Activated naive CD4-positive, alpha-beta T cell treated with anti-CD3 and anti-CD28 coated beads, Interleukin-2, amount 50 U/mL, for 24 hours (primary cell): ENCODE measurements at regions not wholly inside any gene's neighbourhood (a gene's known extent, or its start where the extent isn't known, plus 50 kb on each side); places are given as distances from the start of the nearest gene placed in this dataset.
"Not testable (repeated sequence)": the region's sequence is repeated elsewhere in the genome, so short reads cannot be mapped to it uniquely, and the experiment has no call there.

Source experiments
- H3K27ac Mint-ChIP-seq: one replicate; pipeline ENCODE4 v1.8.0; 2021; ENCODE audit warnings: mild to moderate bottlenecking, mixed read lengths
- H3K27me3 Mint-ChIP-seq: one replicate; pipeline ENCODE4 v1.8.0; 2021; ENCODE audit warnings: mixed read lengths
- H3K36me3 Mint-ChIP-seq: one replicate; pipeline ENCODE4 v1.8.0; 2021; ENCODE audit warnings: mixed read lengths
- H3K4me1 Mint-ChIP-seq: one replicate; pipeline ENCODE4 v1.8.0; 2021; ENCODE audit warnings: mixed read lengths
- H3K4me3 Mint-ChIP-seq: one replicate; pipeline ENCODE4 v1.8.0; 2021; ENCODE audit warnings: mild to moderate bottlenecking, mixed read lengths
- H3K9me3 Mint-ChIP-seq: one replicate; pipeline ENCODE4 v1.8.0; 2021; ENCODE audit warnings: mixed read lengths

DNA sequence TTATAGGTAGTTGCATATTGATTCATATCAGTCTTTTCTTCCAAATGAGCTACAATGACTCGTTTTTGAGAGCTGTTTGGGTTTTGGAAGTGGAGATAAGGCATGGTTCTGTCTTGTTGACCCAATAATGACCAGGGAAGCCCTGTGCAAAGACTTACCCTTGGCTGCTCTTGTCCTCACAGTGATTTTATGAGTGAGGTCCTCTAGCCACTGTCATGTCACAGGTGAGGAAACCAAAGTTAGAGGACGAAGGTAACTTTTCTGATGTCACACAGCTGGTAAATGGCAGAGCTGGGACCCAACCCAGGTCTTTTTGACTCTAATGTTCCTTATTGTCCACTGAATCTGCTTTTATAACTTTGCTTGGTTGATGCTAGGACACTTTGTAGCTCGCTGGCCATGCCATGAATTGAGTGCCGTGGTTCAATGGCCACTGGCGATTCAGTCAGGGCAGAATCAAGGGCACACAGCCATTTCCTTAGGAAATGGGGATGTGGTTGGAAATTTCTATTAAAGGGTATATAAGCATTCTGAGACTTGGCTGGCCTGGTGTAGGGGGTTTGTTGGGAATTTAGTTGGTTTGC is 249.1 kb downstream of the GOLGA6L6 start:
- not testable (repeated sequence) for H3K9me3 Mint-ChIP-seq, H3K4me3 Mint-ChIP-seq, H3K27ac Mint-ChIP-seq, H3K36me3 Mint-ChIP-seq, H3K27me3 Mint-ChIP-seq, H3K4me1 Mint-ChIP-seq

DNA sequence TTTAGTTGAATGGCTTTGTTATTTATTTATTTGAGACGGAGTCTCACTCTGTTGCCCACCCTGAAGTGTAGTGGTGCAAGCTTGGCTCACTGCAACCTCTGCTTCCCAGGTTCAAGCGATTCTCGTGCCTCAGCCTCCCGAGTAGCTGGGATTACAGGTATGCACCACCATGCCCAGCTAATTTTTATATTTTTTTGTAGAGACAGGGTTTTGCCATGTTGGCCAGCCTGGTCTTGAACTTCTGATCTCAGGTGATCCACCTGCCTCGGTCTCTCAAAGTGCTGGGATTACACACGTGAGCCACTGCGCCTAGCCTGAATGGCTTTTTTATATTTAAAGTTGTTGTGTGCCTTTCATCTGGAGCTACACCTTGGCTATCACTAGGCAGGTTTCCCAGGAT is 250.0 kb downstream of the GOLGA6L6 start:
- not testable (repeated sequence) for H3K4me1 Mint-ChIP-seq, H3K27ac Mint-ChIP-seq, H3K4me3 Mint-ChIP-seq, H3K36me3 Mint-ChIP-seq, H3K27me3 Mint-ChIP-seq, H3K9me3 Mint-ChIP-seq

DNA sequence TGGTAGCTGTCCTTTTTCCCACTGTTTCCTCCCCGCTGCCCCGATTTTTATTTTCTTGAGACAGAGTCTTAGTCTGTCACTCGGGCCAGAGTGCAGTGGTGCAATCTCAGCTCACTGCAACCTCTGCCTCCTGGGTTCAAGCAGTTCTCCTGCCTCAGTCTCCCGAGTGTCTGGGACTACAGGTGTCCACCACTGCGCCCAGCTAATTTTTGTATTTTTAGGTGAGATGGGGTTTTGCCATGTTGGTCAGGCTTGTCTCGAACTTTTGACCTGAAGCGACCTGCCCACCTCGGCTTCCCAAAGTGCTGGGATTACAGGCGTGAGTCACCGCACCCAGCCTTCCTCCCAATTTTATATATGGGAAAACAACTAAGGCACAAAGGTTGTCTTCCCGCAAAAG is 251.0 kb downstream of the GOLGA6L6 start:
- not testable (repeated sequence) for H3K36me3 Mint-ChIP-seq, H3K27me3 Mint-ChIP-seq, H3K4me3 Mint-ChIP-seq, H3K4me1 Mint-ChIP-seq, H3K27ac Mint-ChIP-seq, H3K9me3 Mint-ChIP-seq

DNA sequence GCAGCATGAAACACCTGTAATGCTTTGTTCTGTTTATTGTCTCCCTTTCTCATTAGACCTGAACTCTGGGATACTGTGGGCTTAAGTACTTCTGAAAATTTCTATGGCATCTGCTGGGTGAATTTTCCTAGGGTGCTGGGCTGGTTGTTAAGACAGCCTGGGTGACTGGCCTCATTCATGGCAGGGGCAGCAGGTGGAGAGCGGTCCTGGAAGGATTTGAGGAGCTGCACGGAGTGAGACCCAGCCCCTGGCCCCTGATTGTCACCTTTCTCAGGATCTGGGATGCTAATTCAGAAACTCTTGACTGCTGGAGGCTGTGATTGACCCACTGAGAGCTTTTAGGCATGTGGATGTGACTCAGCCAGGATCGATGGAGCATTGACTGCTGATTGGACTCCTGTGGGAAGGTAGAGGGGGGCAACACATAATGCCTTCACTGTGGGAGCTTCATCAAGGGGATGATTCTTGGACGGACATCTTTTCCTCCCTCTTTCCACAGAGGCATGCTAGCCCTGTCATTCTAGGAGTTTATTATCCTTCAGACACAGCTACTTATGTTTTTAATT is 252.0 kb downstream of the GOLGA6L6 start:
- H3K36me3 Mint-ChIP-seq, H3K9me3 Mint-ChIP-seq, H3K4me1 Mint-ChIP-seq, H3K4me3 Mint-ChIP-seq, H3K27ac Mint-ChIP-seq, H3K27me3 Mint-ChIP-seq: not testable (repeated sequence)

DNA sequence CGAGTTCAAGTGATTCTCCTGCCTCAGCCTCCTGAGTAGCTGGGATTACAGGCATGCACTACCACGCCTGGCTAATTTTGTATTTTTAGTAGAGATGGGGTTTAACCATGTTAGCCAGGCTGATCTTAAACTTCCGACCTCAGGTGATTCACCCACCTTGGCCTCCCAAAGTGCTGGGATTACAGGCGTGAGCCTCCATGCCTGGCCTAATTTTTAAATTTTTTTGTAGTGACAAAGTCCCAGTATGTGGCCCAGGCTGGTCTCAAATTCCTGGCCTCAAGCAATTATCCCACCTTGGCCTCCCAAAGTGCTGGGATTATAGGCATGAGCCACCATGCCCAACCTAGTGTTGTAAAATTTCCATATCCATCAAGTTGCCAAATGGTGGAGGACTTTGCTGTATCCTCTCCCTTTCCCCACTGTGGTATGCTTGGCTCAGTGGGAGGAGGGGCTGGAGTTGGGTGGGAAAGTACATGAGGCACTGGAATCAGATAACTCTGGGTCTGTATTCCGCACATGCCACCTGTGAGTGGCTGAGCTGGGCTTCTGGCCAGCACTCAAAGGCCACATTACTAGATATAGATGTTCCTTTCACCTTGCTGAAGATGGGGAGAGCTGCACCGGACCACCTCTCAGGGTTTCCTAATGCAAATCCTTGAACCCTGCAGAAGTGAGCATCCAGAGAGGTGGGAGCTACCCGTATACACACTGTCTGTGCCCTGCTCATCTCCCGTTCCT is 252.6 kb downstream of the GOLGA6L6 start:
- not testable (repeated sequence) for H3K27ac Mint-ChIP-seq, H3K9me3 Mint-ChIP-seq, H3K36me3 Mint-ChIP-seq, H3K27me3 Mint-ChIP-seq, H3K4me3 Mint-ChIP-seq, H3K4me1 Mint-ChIP-seq

DNA sequence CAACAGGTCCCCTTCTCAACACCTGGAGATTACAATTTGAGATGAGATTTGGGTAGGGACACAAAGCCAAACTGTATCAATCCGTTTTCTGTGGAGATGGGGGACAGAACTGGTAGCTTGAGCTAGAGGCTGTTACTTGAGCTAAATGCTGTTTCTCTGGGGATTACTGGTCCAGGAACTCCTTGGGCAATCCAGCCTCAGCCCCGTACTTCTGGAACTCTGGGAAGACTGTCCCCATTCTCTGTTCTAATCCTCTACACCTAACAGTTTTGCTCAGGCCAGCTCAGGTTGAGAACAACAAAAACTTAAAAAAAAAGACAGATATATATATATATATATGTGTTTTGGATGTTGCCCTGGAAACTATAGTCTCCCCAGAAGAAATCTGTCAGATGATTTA is 255.0 kb downstream of the GOLGA6L6 start:
- H3K4me1 Mint-ChIP-seq, H3K36me3 Mint-ChIP-seq, H3K27me3 Mint-ChIP-seq, H3K4me3 Mint-ChIP-seq, H3K27ac Mint-ChIP-seq, H3K9me3 Mint-ChIP-seq: not testable (repeated sequence)

DNA sequence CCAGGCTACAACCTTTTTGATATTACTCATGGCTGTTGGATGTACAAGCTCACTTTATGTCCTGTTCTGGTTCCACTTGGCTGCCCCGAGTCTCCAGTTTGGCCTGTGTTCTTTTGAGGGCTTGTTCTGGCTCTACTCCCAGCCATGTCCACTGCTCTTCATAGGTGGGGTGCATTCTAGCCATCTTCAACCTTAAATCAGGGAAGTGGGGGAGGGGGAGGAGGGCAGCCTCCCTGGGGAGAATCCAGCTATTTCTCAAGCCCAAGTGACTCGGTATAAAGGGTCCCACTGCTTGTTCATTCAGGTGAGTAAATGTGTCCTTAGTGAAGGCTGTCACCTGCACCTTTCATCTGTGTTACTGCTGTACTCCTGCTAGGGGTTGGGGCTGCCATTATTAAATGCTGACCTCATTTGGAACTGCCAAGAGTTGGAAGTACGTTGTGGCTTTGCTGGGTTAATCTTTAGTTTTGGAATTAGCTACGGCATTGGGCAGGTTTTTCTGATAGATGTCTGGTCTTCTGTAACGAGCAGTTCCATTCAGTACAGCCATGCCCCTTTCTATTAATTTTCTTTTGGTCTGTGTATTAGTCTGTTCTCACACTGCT is 255.8 kb downstream of the GOLGA6L6 start:
- not testable (repeated sequence) for H3K27me3 Mint-ChIP-seq, H3K9me3 Mint-ChIP-seq, H3K36me3 Mint-ChIP-seq, H3K4me3 Mint-ChIP-seq, H3K27ac Mint-ChIP-seq, H3K4me1 Mint-ChIP-seq

DNA sequence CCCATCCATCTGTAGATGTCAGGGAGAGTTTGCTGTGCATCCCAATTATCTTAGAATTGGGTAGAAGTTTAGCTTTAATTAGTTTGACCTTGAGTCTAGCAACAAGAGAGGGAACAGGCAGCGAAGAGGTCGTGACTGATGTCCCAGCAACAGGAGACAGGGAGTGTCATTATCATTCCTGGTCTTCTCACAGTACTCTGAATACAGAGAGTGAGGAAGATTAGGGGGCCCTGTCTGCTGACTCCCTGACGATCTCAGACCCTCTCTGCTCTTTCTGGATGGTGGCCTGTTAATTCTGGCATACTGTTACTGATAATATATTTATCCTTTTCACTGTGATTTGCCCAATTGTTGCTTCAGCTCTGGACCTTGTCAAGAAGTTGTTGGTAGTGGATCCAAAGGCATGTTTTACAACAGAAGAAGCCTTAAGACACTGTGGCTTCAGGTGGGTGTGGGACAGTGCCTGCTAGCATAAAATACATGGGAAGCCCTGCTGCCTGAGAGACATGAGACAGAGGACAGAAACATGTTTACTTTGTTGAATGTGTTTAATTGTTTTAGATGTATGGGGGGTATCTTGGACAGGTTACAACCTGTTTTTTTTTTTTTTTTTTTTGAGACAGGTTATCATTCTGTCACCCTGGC is 256.6 kb downstream of the GOLGA6L6 start:
- H3K27ac Mint-ChIP-seq, H3K9me3 Mint-ChIP-seq, H3K36me3 Mint-ChIP-seq, H3K27me3 Mint-ChIP-seq, H3K4me3 Mint-ChIP-seq, H3K4me1 Mint-ChIP-seq: not testable (repeated sequence)

DNA sequence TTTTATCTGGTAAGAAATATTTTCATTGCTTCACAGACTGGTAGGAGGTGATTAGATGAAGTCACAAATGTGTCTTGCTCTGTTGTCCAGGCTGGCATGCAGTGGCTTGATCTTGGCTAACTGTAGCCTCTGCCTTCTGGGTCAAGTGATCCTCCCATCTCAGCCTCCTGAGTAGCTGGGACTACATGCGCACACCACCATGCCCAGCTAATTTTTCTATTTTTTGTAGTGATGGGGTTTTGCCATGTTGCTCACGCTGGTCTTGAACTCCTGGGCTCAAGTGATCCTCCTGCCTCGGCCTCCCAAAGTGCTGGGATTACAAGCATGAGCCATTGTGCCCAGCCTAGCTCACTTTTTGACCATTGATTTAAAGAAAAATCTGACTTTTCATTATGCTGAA is 257.9 kb downstream of the GOLGA6L6 start:
- not testable (repeated sequence) for H3K4me3 Mint-ChIP-seq, H3K4me1 Mint-ChIP-seq, H3K36me3 Mint-ChIP-seq, H3K9me3 Mint-ChIP-seq, H3K27me3 Mint-ChIP-seq, H3K27ac Mint-ChIP-seq

DNA sequence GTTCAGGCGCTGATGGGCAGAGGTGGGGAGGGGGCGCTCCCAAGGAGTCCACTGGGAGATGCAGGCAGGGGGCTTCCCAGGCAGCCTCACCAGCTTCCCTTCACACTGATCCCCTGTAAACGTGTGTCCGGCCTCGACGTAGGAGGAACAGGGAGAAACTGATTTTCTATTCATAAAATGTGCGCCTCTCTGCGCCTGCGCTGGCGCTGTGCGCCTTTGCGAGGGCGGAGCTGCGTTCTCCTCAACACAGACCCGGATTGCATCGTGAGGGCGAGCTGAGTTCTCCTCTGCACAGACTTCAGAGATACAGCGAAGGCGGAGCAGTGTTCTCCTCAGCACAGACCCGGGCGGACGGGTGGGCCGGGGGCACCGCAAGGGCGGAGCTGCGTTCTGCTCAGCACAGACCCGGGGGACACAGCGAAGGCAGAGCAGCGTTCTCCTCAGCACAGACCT is 259.1 kb downstream of the GOLGA6L6 start:
- H3K4me1 Mint-ChIP-seq, H3K36me3 Mint-ChIP-seq, H3K27ac Mint-ChIP-seq, H3K4me3 Mint-ChIP-seq, H3K9me3 Mint-ChIP-seq, H3K27me3 Mint-ChIP-seq: not testable (repeated sequence)

DNA sequence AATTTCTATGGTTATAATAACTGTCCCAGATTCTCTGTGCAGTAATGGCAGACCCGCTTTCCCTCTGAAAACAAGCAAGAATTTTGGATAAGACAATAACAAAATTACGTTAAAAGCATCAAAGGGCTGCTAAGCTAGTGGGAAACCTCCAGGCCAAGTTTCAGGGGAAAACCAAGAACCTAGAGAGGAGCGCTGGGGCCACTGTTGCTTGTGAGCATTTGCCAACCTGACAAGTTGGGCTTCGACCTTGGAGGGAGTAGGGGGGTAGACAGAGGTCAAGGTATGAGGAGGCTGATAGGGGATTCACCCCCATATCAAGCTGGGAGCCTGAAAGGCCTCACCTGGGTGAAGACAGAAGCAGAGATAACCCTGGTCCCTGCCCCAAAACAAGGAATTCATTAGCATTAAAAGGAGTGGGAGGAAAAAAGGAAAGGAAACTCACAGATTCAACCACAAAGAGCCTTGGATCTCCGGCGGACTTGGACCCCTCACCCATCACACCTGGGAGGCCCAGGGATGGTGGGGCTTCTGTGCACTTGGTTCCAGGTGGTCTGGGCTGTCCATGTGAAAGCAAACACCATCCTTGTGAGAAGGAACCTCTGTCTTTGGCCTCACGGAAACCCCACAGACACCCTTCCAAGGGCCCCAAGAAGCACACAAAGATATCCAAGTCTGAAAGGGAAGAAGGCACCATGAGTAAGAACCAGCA is 259.9 kb downstream of the GOLGA6L6 start:
- not testable (repeated sequence) for H3K27me3 Mint-ChIP-seq, H3K4me1 Mint-ChIP-seq, H3K27ac Mint-ChIP-seq, H3K4me3 Mint-ChIP-seq, H3K9me3 Mint-ChIP-seq, H3K36me3 Mint-ChIP-seq

DNA sequence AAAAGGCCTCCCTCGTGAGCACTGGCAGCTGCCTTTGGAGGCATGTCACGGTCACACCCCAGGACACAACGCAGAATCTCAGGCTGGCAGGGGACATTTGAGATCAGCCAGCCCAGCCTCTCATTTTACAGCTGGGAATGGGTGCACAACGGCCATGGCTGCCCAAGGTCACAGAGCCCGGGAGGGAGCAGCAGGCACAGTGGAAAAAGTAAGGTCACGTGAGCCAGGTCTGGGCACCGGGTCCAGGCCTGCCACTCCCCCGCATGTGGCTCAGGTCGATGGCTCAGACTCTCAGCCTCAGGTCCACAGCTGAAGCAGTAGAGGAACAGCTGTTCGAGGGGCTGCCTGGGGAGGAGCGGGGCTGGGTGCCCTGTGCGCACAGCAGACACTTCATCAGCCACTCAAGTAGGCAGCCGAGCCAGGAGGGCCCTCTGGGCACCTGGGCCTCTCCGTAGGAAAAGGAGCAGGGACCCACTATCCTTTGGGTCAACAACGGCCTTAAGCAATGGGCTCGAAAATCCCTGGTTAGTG is 260.6 kb downstream of the GOLGA6L6 start:
- Mint-ChIP-seq H3K27ac (no peak overlapping the region), H3K4me3 (no peak overlapping the region), H3K27me3 (no peaks in the 10 kb centered on the region), H3K4me1 (no peaks in the 10 kb centered on the region), H3K36me3 (no peaks in the 10 kb centered on the region), H3K9me3 (no peaks in the 10 kb centered on the region)

DNA sequence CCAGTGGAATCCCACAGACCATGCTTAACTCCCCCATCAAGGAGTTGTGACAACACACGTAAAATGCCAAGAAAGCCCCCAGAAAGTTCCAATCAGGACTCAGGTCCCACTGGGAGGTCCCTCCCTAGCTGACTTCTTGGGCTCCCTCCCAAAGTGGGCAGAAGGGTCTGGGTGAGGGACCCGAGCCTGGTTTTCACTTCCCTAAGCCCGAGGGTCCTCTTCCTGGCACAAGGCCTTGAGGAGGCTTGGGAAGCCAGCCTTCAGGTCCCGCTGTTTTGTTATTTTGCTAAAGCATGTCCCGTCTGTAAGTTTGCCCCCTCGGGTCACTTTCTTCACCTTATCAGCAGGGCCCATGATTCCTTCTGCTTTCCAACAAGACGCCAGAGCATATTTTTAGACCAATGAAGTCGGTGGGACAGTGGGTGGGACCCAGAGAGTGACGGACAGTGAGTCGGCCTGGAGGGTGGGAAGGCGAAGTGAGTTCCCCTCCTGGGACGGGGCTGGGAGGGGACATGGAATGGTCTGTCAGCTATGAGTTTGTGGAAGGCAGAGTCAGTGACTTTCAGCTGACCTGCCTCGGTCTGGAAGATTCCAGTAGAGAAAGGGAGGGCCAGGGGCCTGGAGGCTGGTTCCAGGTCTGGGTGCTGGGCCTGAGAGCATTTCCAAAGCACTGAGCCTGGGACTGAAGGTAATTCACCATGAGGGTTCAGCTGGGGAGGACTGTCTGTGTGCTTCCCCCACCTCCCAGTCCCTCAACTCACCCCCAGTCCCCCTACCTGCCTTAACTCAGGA is 261.3 kb downstream of the GOLGA6L6 start:
- not testable (repeated sequence) for H3K27ac Mint-ChIP-seq, H3K9me3 Mint-ChIP-seq, H3K27me3 Mint-ChIP-seq, H3K36me3 Mint-ChIP-seq, H3K4me3 Mint-ChIP-seq, H3K4me1 Mint-ChIP-seq

DNA sequence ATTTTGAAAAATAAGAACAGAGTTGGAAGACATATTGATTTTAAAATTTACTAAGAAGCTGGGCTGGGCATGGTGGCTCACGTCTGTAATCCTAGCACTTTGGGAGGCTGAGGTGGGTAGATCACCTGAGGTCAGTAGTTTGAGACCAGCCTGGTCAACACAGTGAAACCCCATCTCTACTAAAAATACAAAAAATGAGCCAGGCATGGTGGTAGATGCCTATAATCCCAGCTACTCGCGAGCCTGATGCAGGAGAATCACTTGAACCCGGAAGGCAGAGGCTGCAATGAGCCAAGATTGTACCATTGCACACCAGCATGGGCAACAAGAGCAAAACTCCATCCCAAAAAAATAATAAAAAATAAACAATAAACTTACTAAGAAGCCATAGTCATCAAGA is 262.5 kb downstream of the GOLGA6L6 start:
- H3K9me3 Mint-ChIP-seq, H3K27me3 Mint-ChIP-seq, H3K36me3 Mint-ChIP-seq, H3K4me3 Mint-ChIP-seq, H3K27ac Mint-ChIP-seq, H3K4me1 Mint-ChIP-seq: not testable (repeated sequence)

DNA sequence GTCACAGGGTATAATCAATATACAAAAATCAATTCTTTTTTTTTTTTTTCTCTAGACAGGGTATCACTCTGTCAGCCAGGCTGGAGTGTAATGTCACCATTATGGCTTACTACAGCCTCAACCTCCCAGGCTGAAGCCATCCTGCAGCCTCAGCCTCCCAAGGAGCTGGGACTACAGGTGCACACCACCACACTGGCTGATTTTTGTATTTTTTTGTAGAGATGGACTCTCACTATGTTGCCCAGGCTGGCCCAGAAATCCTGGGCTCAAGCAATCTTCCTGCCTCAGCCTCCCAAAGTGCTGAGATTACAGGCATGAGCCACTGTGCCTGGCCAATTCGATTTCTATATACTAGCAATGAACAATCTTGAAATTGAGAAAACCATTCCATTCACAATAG is 263.2 kb downstream of the GOLGA6L6 start:
- not testable (repeated sequence) for H3K9me3 Mint-ChIP-seq, H3K36me3 Mint-ChIP-seq, H3K27ac Mint-ChIP-seq, H3K4me3 Mint-ChIP-seq, H3K27me3 Mint-ChIP-seq, H3K4me1 Mint-ChIP-seq
